Upper lobe of left lung (tissue), 6 donors: ENCODE measurements at regions not wholly inside any gene's neighbourhood (a gene's known extent, or its start where the extent isn't known, plus 50 kb on each side); places are given as distances from the start of the nearest gene placed in this dataset.

ENCODE experiments used
- ATAC-seq, 2 donors: fragments of 200-7000 bp; cut with Tn5 transposase; one replicate each; pipeline ENCODE4 v1.9.1; 2022; ENCODE audit warnings: mild to moderate bottlenecking in 2 of 2, moderate library complexity in 2 of 2; ENCODE audit not compliant: low FRiP score in 2 of 2
- DNase-seq, 2 donors: peaks; one replicate each; pipeline ENCODE4 v3.0.0-alpha.2; 2019 to 2020
- H3K27ac ChIP-seq, 4 donors: fragments of 200-600 bp; sonication (generic); one replicate each; pipeline ENCODE4 v1.5.1; 2016 to 2019
- H3K27me3 ChIP-seq, 4 donors: fragments of 200-600 bp; sonication (generic); one replicate each; pipeline ENCODE4 v1.5.1; 2017 to 2019
- H3K36me3 ChIP-seq, 4 donors: fragments of 200-600 bp; sonication (generic); one replicate each; pipeline ENCODE4 v1.5.1; 2016 to 2019
- H3K4me1 ChIP-seq, 4 donors: fragments of 200-600 bp; sonication (generic); one replicate each; pipeline ENCODE4 v1.5.1; 2018 to 2019
- H3K4me3 ChIP-seq, 4 donors: fragments of 200-600 bp; sonication (generic); one replicate each; pipeline ENCODE4 v1.5.1; 2017 to 2019; ENCODE audit warnings: mild to moderate bottlenecking in 2 of 4, moderate library complexity in 1 of 4
- H3K9me3 ChIP-seq, 4 donors: fragments of 200-600 bp; sonication (generic); one replicate each; pipeline ENCODE4 v1.5.1; 2018 to 2019
- EP300 ChIP-seq, 4 donors: sonication (generic); formaldehyde crosslinking; IDR thresholded peaks; one replicate each; pipeline ENCODE4 v1.5.1; 2017; ENCODE audit warnings: antibody characterized with exemption in 4 of 4, control low read depth in 2 of 4
- POLR2A ChIP-seq, 4 donors: fragments of 450-650 bp; IDR thresholded peaks; one replicate each; pipeline ENCODE4 v1.5.1; 2016 to 2017; ENCODE audit warnings: antibody characterized with exemption in 4 of 4, mild to moderate bottlenecking in 2 of 4
- POLR2AphosphoS5 ChIP-seq, 2 donors: sonication (generic); formaldehyde crosslinking; IDR thresholded peaks; one replicate each; pipeline ENCODE4 v1.5.1; 2017; ENCODE audit warnings: antibody characterized with exemption in 2 of 2
- WGBS, 2 donors: methylation state at CpG; one replicate each; pipeline ENCODE4 v1.1.5; 2017 to 2018; 5-methylcytosine and 5-hydroxymethylcytosine counted together
- TF ChIP-seq, protein P1 (sequence below), 6 experiments: fragments of 450-650 bp in 4 of 6; fragments of 200-600 bp in 2 of 6; sonication (generic) in 2 of 6; IDR thresholded peaks; one replicate each; pipeline ENCODE4 v1.5.1; 2016 to 2019; ENCODE audit warnings: antibody characterized with exemption in 6 of 6
- donor health status: DM: no; HTN: no; CAD: no; lungs with moderate emphysema.
- donor health status: DM: no; HTN: yes; CAD: no; lungs with severe emphysema.

DNA sequence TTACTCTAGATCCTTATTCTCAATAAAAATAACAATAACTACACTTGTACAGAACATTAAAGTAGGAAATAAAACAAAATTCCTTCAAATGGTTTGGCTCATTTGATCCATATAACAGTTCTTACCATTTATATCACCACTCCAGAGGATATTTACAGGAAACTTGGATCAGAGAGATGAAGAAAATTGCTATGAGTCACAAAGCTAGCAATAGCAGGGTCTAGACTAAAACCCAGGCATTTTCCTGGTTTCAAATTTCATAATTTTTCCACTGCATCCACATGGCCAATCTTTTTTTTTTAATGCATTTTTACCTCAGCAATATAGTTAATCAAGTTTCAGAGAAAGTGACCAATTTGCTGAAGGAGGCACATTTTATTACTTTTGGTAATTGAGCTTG, 299.2 kb downstream of the ELAVL2 start:
- Histone ChIP-seq H3K36me3 (no peaks in the 10 kb centered on the region), H3K4me1 (no peaks in the 10 kb centered on the region), H3K4me3 (no peak overlapping the region), H3K9me3 (peaks cover 0 to 4% (median 0%) of the 10 kb centered on the region in 4 donors), H3K27ac (no peak overlapping the region), H3K27me3 (no peaks in the 10 kb centered on the region)
- DNase-seq: no peak
- TF ChIP-seq, protein P1, sequence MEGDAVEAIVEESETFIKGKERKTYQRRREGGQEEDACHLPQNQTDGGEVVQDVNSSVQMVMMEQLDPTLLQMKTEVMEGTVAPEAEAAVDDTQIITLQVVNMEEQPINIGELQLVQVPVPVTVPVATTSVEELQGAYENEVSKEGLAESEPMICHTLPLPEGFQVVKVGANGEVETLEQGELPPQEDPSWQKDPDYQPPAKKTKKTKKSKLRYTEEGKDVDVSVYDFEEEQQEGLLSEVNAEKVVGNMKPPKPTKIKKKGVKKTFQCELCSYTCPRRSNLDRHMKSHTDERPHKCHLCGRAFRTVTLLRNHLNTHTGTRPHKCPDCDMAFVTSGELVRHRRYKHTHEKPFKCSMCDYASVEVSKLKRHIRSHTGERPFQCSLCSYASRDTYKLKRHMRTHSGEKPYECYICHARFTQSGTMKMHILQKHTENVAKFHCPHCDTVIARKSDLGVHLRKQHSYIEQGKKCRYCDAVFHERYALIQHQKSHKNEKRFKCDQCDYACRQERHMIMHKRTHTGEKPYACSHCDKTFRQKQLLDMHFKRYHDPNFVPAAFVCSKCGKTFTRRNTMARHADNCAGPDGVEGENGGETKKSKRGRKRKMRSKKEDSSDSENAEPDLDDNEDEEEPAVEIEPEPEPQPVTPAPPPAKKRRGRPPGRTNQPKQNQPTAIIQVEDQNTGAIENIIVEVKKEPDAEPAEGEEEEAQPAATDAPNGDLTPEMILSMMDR (IDR thresholded peaks at IDR 0.05): no peak
- no peak for TF ChIP-seq POLR2AphosphoS5 (IDR thresholded peaks at IDR 0.05)
- no peak for TF ChIP-seq EP300 (IDR thresholded peaks at IDR 0.05)
- no peak for TF ChIP-seq POLR2A (IDR thresholded peaks at IDR 0.05)
- ATAC-seq: no peak

DNA sequence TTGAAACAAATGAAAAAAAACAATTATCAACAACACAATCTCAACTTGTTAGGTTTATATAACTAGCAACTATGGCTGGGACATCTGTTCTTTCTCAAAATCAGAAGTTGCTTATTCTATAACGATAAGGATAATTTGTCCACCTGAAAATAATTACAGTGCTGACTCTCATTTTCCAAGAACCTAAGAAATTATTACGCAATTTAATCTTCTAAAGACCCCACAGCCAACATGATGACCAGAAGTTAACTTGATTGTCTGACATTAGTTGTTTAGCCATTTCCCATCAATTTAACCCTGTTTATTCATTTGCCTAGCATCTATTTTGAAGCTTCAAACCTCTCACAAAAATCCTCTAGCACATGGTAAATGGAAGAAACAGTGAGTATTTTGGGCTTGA, 293.8 kb downstream of the ELAVL2 start:
- TF ChIP-seq, protein P1 (IDR thresholded peaks at IDR 0.05): no peak
- no peak for TF ChIP-seq POLR2A (IDR thresholded peaks at IDR 0.05)
- no peak for TF ChIP-seq EP300 (IDR thresholded peaks at IDR 0.05)
- TF ChIP-seq POLR2AphosphoS5 (IDR thresholded peaks at IDR 0.05): no peak
- Histone ChIP-seq H3K36me3 (no peaks in the 10 kb centered on the region), H3K4me1 (no peaks in the 10 kb centered on the region), H3K27me3 (no peaks in the 10 kb centered on the region), H3K9me3 (peaks cover 0 to 4% (median 0%) of the 10 kb centered on the region in 4 donors), H3K4me3 (no peak overlapping the region), H3K27ac (no peak overlapping the region)
- WGBS, 2 donors: 70 to 91% methylated on average over 2 of the region's 2 CpGs
- ATAC-seq (no peak), DNase-seq (no peak)

DNA sequence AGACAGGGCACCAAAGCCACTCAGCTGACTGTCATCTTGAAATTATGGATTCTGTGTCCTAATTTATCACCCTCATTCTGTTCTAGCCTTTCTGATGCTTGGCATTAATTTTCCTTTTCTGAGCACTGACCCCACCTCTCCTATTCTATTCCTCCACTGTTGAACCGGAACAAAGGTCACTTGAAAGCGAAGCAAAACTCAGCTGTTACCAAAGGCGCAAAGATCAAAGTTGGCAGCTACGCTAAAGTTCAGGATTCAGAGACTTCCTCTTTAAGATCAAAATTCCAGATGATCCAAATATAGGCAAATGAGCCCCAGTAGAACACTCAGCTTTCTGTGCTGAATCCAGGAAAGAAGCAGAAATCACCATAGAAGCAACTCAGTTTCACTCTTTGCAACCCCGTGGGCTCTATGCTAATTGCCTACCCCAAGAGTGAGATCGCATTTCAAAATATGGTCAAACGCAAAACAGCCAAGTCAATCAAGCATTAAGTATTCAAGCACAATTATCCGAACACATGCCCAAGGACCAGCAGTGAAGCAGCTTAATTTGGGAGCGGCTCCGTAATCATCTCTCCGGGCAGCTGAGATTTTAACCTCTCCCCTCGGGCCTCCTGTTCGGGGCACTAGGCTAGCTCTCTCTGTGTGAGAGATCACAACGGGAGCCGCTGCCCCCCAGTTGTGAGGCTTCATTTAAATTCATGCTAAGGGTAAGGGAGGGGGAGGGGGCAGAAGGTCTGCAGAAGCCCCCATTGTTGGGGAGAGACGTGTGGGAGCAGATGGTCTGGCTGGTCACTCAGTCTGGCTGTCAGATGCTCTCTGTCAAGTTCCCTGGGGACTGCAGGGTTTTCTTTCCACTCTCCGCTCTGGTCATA, 288.6 kb downstream of the ELAVL2 start:
- H3K27me3 ChIP-seq: no peaks in the 10 kb centered on the region
- ATAC-seq (no peak), DNase-seq (no peak)
- no peak overlapping the region for H3K27ac ChIP-seq
- H3K36me3 ChIP-seq: no peaks in the 10 kb centered on the region
- H3K4me3 ChIP-seq: peak overlapping the region in 2 of 4 donors; percentile 22 to 24
- no peaks in the 10 kb centered on the region for H3K9me3 ChIP-seq
- WGBS, 2 donors: 35 to 36% methylated on average over 15 to 17 of the region's 17 CpGs
- TF ChIP-seq EP300 (IDR thresholded peaks at IDR 0.05) (no peak), POLR2AphosphoS5 (IDR thresholded peaks at IDR 0.05) (no peak), POLR2A (IDR thresholded peaks at IDR 0.05) (no peak)
- TF ChIP-seq, protein P1 (IDR thresholded peaks at IDR 0.05): no peak
- no peaks in the 10 kb centered on the region for H3K4me1 ChIP-seq

DNA sequence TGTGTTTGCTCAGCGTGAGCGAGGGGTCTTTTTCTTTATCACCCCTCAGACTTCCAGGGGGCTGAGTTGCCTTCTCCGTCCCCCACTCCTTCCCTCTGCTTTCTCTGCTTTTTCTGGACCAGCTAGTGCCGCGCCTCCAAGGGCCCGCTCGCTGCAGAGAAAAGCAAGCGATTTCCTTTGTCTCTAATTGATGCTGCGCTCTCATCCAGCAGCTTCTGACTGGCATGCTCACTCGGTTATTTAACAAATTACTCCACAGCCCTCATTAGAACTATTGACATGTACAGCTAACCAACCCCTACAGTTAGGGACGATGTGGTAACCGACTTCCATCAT, 288.0 kb downstream of the ELAVL2 start:
- H3K4me3 ChIP-seq: peak overlapping the region in 1 of 4 donors; percentile 24

More for the DNA sequence above, 288.0 kb downstream of the ELAVL2 start:
- Histone ChIP-seq H3K4me1 (peaks cover 0 to under 1% (median 0%) of the 10 kb centered on the region in 4 donors), H3K27ac (no peak overlapping the region), H3K9me3 (no peaks in the 10 kb centered on the region), H3K36me3 (no peaks in the 10 kb centered on the region), H3K27me3 (no peaks in the 10 kb centered on the region)
- TF ChIP-seq, protein P1 (IDR thresholded peaks at IDR 0.05): no peak
- TF ChIP-seq POLR2AphosphoS5 (IDR thresholded peaks at IDR 0.05) (no peak), POLR2A (IDR thresholded peaks at IDR 0.05) (no peak), EP300 (IDR thresholded peaks at IDR 0.05) (no peak)
- DNase-seq (no peak), ATAC-seq (no peak)
- 47 to 60% methylated on average over 11 to 12 of the region's 12 CpGs for WGBS, 2 donors
